ENCODE measurements at regions not wholly inside any gene's neighbourhood (a gene's known extent, or its start where the extent isn't known, plus 50 kb on each side); places are given as distances from the start of the nearest gene placed in this dataset.

- intact Hi-C loops (cut with micrococcal nuclease; ENCODE audit: unreplicated experiment): no loop called here
- no TSS peak for BruUV-seq (replicated peaks)
- H4K20me1 ChIP-seq (ENCODE audit: insufficient read depth): no peaks in the 10 kb centered on the region
- H3K27ac ChIP-seq: no peak overlapping the region
- H3K79me2 ChIP-seq (ENCODE audit: low read depth): no peaks in the 10 kb centered on the region
- no peaks in the 10 kb centered on the region for H3K9me2 ChIP-seq (ENCODE audit: insufficient read depth)
- no peak overlapping the region for H3K4me3 ChIP-seq
- DNase-seq: no peak
- no peaks in the 10 kb centered on the region for H3K4me1 ChIP-seq (replicated peaks; ENCODE audit: insufficient read depth)
- TF ChIP-seq CTCF (conservative IDR thresholded peaks at IDR 0.05): no peak
- TF ChIP-seq EZH2 (IDR thresholded peaks at IDR 0.05; ENCODE audit: low read depth): no peak
- H3K27me3 ChIP-seq (ENCODE audit: insufficient read depth, low read depth): no peaks in the 10 kb centered on the region
- ChIA-PET CTCF (no interaction called here), POLR2A (ENCODE audit: unreplicated experiment) (no interaction called here)
- H3K36me3 ChIP-seq (ENCODE audit: low read depth): no peaks in the 10 kb centered on the region
- no peak overlapping the region for H3K4me2 ChIP-seq
- no peaks in the 10 kb centered on the region for H3F3A ChIP-seq (ENCODE audit: insufficient read depth, low read depth)
- H3K9me3 ChIP-seq (ENCODE audit: insufficient read depth, low read depth): no peaks in the 10 kb centered on the region
- no peak overlapping the region for H2AFZ ChIP-seq
Measured at GRCh38 chr4:55005910-55006309, 119.5 kb downstream of the KDR start.

- ChIA-PET POLR2A (ENCODE audit: unreplicated experiment) (no interaction called here), CTCF (no interaction called here)
- no peaks in the 10 kb centered on the region for H3K79me2 ChIP-seq (ENCODE audit: low read depth)
- no TSS peak for BruUV-seq (replicated peaks)
- H3K27ac ChIP-seq: no peak overlapping the region
- intact Hi-C loops (cut with micrococcal nuclease; ENCODE audit: unreplicated experiment): no loop called here
- no peaks in the 10 kb centered on the region for H3K27me3 ChIP-seq (ENCODE audit: insufficient read depth, low read depth)
- H3K9me3 ChIP-seq (ENCODE audit: insufficient read depth, low read depth): no peaks in the 10 kb centered on the region
- no peaks in the 10 kb centered on the region for H3K36me3 ChIP-seq (ENCODE audit: low read depth)
- no peaks in the 10 kb centered on the region for H3K9me2 ChIP-seq (ENCODE audit: insufficient read depth)
- H3F3A ChIP-seq (ENCODE audit: insufficient read depth, low read depth): no peaks in the 10 kb centered on the region
- DNase-seq: no peak
- no peak overlapping the region for H3K4me2 ChIP-seq
- no peaks in the 10 kb centered on the region for H4K20me1 ChIP-seq (ENCODE audit: insufficient read depth)
- no peaks in the 10 kb centered on the region for H3K4me1 ChIP-seq (replicated peaks; ENCODE audit: insufficient read depth)
- TF ChIP-seq CTCF (conservative IDR thresholded peaks at IDR 0.05): no peak
- TF ChIP-seq EZH2 (IDR thresholded peaks at IDR 0.05; ENCODE audit: low read depth): no peak
- no peak overlapping the region for H2AFZ ChIP-seq
- no peak overlapping the region for H3K4me3 ChIP-seq
Measured at GRCh38 chr4:55004831-55005230, 120.6 kb downstream of the KDR start.

GRCh38 chr4:55002431-55002830, 123.0 kb downstream of the KDR start:
- no peaks in the 10 kb centered on the region for H3K79me2 ChIP-seq (ENCODE audit: low read depth)
- no peaks in the 10 kb centered on the region for H4K20me1 ChIP-seq (ENCODE audit: insufficient read depth)
- H3K4me2 ChIP-seq: no peak overlapping the region
- no peak overlapping the region for H3K27ac ChIP-seq
- TF ChIP-seq EZH2 (IDR thresholded peaks at IDR 0.05; ENCODE audit: low read depth) (no peak), CTCF (conservative IDR thresholded peaks at IDR 0.05) (no peak)
- intact Hi-C loops (cut with micrococcal nuclease; ENCODE audit: unreplicated experiment): no loop called here
- ChIA-PET CTCF (no interaction called here), POLR2A (ENCODE audit: unreplicated experiment) (no interaction called here)
- DNase-seq: no peak
- no peaks in the 10 kb centered on the region for H3K4me1 ChIP-seq (replicated peaks; ENCODE audit: insufficient read depth)
- H3K4me3 ChIP-seq: no peak overlapping the region
- no peaks in the 10 kb centered on the region for H3K9me3 ChIP-seq (ENCODE audit: insufficient read depth, low read depth)
- H3K27me3 ChIP-seq (ENCODE audit: insufficient read depth, low read depth): no peaks in the 10 kb centered on the region
- H3F3A ChIP-seq (ENCODE audit: insufficient read depth, low read depth): no peaks in the 10 kb centered on the region
- no TSS peak for BruUV-seq (replicated peaks)
- H3K9me2 ChIP-seq (ENCODE audit: insufficient read depth): no peaks in the 10 kb centered on the region
- no peak overlapping the region for H2AFZ ChIP-seq
- no peaks in the 10 kb centered on the region for H3K36me3 ChIP-seq (ENCODE audit: low read depth)

All from PC-9 (cell line).